Activated T-helper 9 cell treated with anti-CD3 and anti-CD28 coated beads, Interleukin-2, amount 50 U/mL, for 16 hours (primary cell): ENCODE measurements at regions not wholly inside any gene's neighbourhood (a gene's known extent, or its start where the extent isn't known, plus 50 kb on each side); places are given as distances from the start of the nearest gene placed in this dataset.
"Not testable (repeated sequence)": the region's sequence is repeated elsewhere in the genome, so short reads cannot be mapped to it uniquely, and the experiment has no call there.

Source experiments
- DNase-seq: peaks from one replicate; pipeline ENCODE4 v3.0.0-alpha.2; 2020; ENCODE audit warnings: low read depth

- no peak for DNase-seq
Observed at GRCh38 chr1:168826269-168826668, 97.3 kb upstream of the DPT start.

GRCh38 chr1:168827557-168827956, 98.6 kb upstream of the DPT start:
- no peak for DNase-seq

GRCh38 chr1:168829876-168830275, 100.9 kb upstream of the DPT start:
- no peak for DNase-seq

GRCh38 chr1:168830562-168830961, 101.6 kb upstream of the DPT start:
- DNase-seq = no peak

- no peak for DNase-seq
Observed at GRCh38 chr1:168832661-168833060, 103.7 kb upstream of the DPT start.

- DNase-seq = no peak
Observed at GRCh38 chr1:168833362-168833761, 104.4 kb upstream of the DPT start.

GRCh38 chr1:168833801-168834224, 104.8 kb upstream of the DPT start:
- no peak for DNase-seq

GRCh38 chr1:168834225-168834872, 105.3 kb upstream of the DPT start:
- no peak for DNase-seq

GRCh38 chr1:168835176-168835575, 106.2 kb upstream of the DPT start:
- DNase-seq = no peak

- no peak for DNase-seq
Observed at GRCh38 chr1:168835791-168836190, 106.8 kb upstream of the DPT start.

GRCh38 chr1:168836469-168836868, 107.5 kb upstream of the DPT start:
- no peak for DNase-seq

GRCh38 chr1:168837230-168837629, 108.2 kb upstream of the DPT start:
- not testable (repeated sequence) for DNase-seq

GRCh38 chr1:168842306-168842705, 113.3 kb upstream of the DPT start:
- DNase-seq = no peak

GRCh38 chr1:168842916-168843315, 113.9 kb upstream of the DPT start:
- no peak for DNase-seq

GRCh38 chr1:168843401-168843800, 114.4 kb upstream of the DPT start:
- no peak for DNase-seq

- no peak for DNase-seq
Observed at GRCh38 chr1:168843950-168844349, 114.9 kb upstream of the DPT start.

- DNase-seq = no peak
Observed at GRCh38 chr1:168845140-168845539, 116.1 kb upstream of the DPT start.

GRCh38 chr1:168848051-168848450, 119.0 kb upstream of the DPT start:
- no peak for DNase-seq

- no peak for DNase-seq
Observed at GRCh38 chr1:168861421-168862004, 132.5 kb upstream of the DPT start.

GRCh38 chr1:168863772-168864171, 134.8 kb upstream of the DPT start:
- DNase-seq = no peak

GRCh38 chr1:168864266-168864665, 135.3 kb upstream of the DPT start:
- no peak for DNase-seq

GRCh38 chr1:168865850-168866620, 137.0 kb upstream of the DPT start:
- DNase-seq = no peak

GRCh38 chr1:168867941-168868634, 139.1 kb upstream of the DPT start:
- no peak for DNase-seq
